Adipocyte (in vitro differentiated cells): ENCODE measurements at regions not wholly inside any gene's neighbourhood (a gene's known extent, or its start where the extent isn't known, plus 50 kb on each side); places are given as distances from the start of the nearest gene placed in this dataset.

Experiments
- DNase-seq: peaks from one replicate; pipeline ENCODE4 v3.0.0-alpha.2; 2015; ENCODE audit warnings: low read depth
- H3K27me3 ChIP-seq: replicated peaks from 2 replicates; pipeline ENCODE4 v1.7.0; 2013; ENCODE audit warnings: mild to moderate bottlenecking, low read length, moderate library complexity; ENCODE audit not compliant: control insufficient read depth, insufficient read depth
- H3K36me3 ChIP-seq: 2 replicates; pipeline ENCODE4 v1.7.0; 2013; ENCODE audit warnings: low read length, mild to moderate bottlenecking, moderate library complexity; ENCODE audit not compliant: control insufficient read depth, insufficient read depth, severe bottlenecking
- H3K4me1 ChIP-seq: 2 replicates; pipeline ENCODE4 v1.7.0; 2013; ENCODE audit warnings: mild to moderate bottlenecking, low read length, moderate library complexity; ENCODE audit not compliant: control insufficient read depth, insufficient read depth
- H3K4me3 ChIP-seq: 2 replicates; pipeline ENCODE4 v1.7.0; 2013; ENCODE audit warnings: mild to moderate bottlenecking, low read length, moderate library complexity
- H3K9ac ChIP-seq: 2 replicates; pipeline ENCODE4 v1.7.0; 2013; ENCODE audit warnings: mild to moderate bottlenecking, low read length, moderate library complexity
- H3K9me3 ChIP-seq: 2 replicates; pipeline ENCODE4 v1.7.0; 2013; ENCODE audit warnings: mild to moderate bottlenecking, low read length, moderate library complexity; ENCODE audit not compliant: control insufficient read depth

GRCh38 chr5:89106480-89106879 is 223.5 kb upstream of the MEF2C start:
- no peaks in the 10 kb centered on the region for H3K27me3 ChIP-seq
- no peak overlapping the region for H3K4me3 ChIP-seq
- no peaks in the 10 kb centered on the region for H3K4me1 ChIP-seq
- peaks cover 3% of the 10 kb centered on the region for H3K9me3 ChIP-seq
- DNase-seq, result no peak
- no peak overlapping the region for H3K9ac ChIP-seq
- H3K36me3 ChIP-seq, result no peaks in the 10 kb centered on the region

GRCh38 chr5:89105836-89106235 is 222.9 kb upstream of the MEF2C start:
- H3K36me3 ChIP-seq, result no peaks in the 10 kb centered on the region
- peaks cover 3% of the 10 kb centered on the region for H3K9me3 ChIP-seq
- H3K4me3 ChIP-seq, result no peak overlapping the region
- no peak for DNase-seq
- H3K4me1 ChIP-seq, result no peaks in the 10 kb centered on the region
- no peaks in the 10 kb centered on the region for H3K27me3 ChIP-seq
- no peak overlapping the region for H3K9ac ChIP-seq

- Histone ChIP-seq H3K9ac (no peak overlapping the region), H3K27me3 (no peaks in the 10 kb centered on the region), H3K36me3 (no peaks in the 10 kb centered on the region), H3K4me3 (no peak overlapping the region), H3K9me3 (peaks cover 3% of the 10 kb centered on the region), H3K4me1 (no peaks in the 10 kb centered on the region)
- no peak for DNase-seq
These were observed 222.2 kb upstream of the MEF2C start for GRCh38 chr5:89105171-89105695.

GRCh38 chr5:89098199-89098756 is 215.3 kb upstream of the MEF2C start:
- H3K36me3 ChIP-seq, result no peaks in the 10 kb centered on the region
- DNase-seq, result no peak
- no peaks in the 10 kb centered on the region for H3K9me3 ChIP-seq
- no peak overlapping the region for H3K4me3 ChIP-seq
- no peak overlapping the region for H3K9ac ChIP-seq
- no peaks in the 10 kb centered on the region for H3K4me1 ChIP-seq
- no peaks in the 10 kb centered on the region for H3K27me3 ChIP-seq

GRCh38 chr5:89097103-89097502 is 214.1 kb upstream of the MEF2C start:
- H3K27me3 ChIP-seq, result no peaks in the 10 kb centered on the region

GRCh38 chr5:89095341-89095740 is 212.4 kb upstream of the MEF2C start:
- H3K4me3 ChIP-seq, result no peak overlapping the region

More at GRCh38 chr5:89097103-89097502, 214.1 kb upstream of the MEF2C start:
- Histone ChIP-seq H3K9ac (no peak overlapping the region), H3K9me3 (no peaks in the 10 kb centered on the region), H3K4me1 (no peaks in the 10 kb centered on the region), H3K36me3 (no peaks in the 10 kb centered on the region), H3K4me3 (no peak overlapping the region)
- no peak for DNase-seq

GRCh38 chr5:89090037-89090436 is 207.1 kb upstream of the MEF2C start:
- H3K9ac ChIP-seq, result no peak overlapping the region
- no peaks in the 10 kb centered on the region for H3K4me1 ChIP-seq
- H3K36me3 ChIP-seq, result no peaks in the 10 kb centered on the region
- no peak for DNase-seq
- no peaks in the 10 kb centered on the region for H3K27me3 ChIP-seq
- H3K9me3 ChIP-seq, result no peaks in the 10 kb centered on the region
- H3K4me3 ChIP-seq, result no peak overlapping the region

More at GRCh38 chr5:89095341-89095740, 212.4 kb upstream of the MEF2C start:
- no peak overlapping the region for H3K9ac ChIP-seq
- H3K36me3 ChIP-seq, result no peaks in the 10 kb centered on the region
- H3K4me1 ChIP-seq, result no peaks in the 10 kb centered on the region
- no peaks in the 10 kb centered on the region for H3K27me3 ChIP-seq
- DNase-seq, result no peak
- H3K9me3 ChIP-seq, result no peaks in the 10 kb centered on the region

- Histone ChIP-seq H3K4me1 (no peaks in the 10 kb centered on the region), H3K4me3 (no peak overlapping the region), H3K36me3 (no peaks in the 10 kb centered on the region), H3K9me3 (no peaks in the 10 kb centered on the region), H3K27me3 (no peaks in the 10 kb centered on the region), H3K9ac (no peak overlapping the region)
- DNase-seq, result no peak
These were observed 204.8 kb upstream of the MEF2C start for GRCh38 chr5:89087551-89088318.

GRCh38 chr5:89087128-89087527 is 204.1 kb upstream of the MEF2C start:
- H3K9me3 ChIP-seq, result no peaks in the 10 kb centered on the region
- no peak overlapping the region for H3K4me3 ChIP-seq
- H3K36me3 ChIP-seq, result no peaks in the 10 kb centered on the region
- DNase-seq, result no peak
- H3K9ac ChIP-seq, result no peak overlapping the region
- no peaks in the 10 kb centered on the region for H3K27me3 ChIP-seq
- no peaks in the 10 kb centered on the region for H3K4me1 ChIP-seq

GRCh38 chr5:89086390-89087086 is 203.6 kb upstream of the MEF2C start:
- Histone ChIP-seq H3K9ac (no peak overlapping the region), H3K4me1 (no peaks in the 10 kb centered on the region), H3K27me3 (no peaks in the 10 kb centered on the region), H3K4me3 (no peak overlapping the region), H3K36me3 (no peaks in the 10 kb centered on the region), H3K9me3 (no peaks in the 10 kb centered on the region)
- no peak for DNase-seq

GRCh38 chr5:89083791-89084190 is 200.8 kb upstream of the MEF2C start:
- Histone ChIP-seq H3K9ac (no peak overlapping the region), H3K27me3 (no peaks in the 10 kb centered on the region), H3K9me3 (no peaks in the 10 kb centered on the region), H3K36me3 (no peaks in the 10 kb centered on the region), H3K4me1 (no peaks in the 10 kb centered on the region), H3K4me3 (no peak overlapping the region)
- peak; percentile 78 for DNase-seq
